A549 (cell line): ENCODE measurements at regions not wholly inside any gene's neighbourhood (a gene's known extent, or its start where the extent isn't known, plus 50 kb on each side); places are given as distances from the start of the nearest gene placed in this dataset.

Experiments
- BHLHE40 ChIP-seq: IDR thresholded peaks from 2 replicates; pipeline ENCODE4 v1.6.1; 2012; ENCODE audit warnings: low read depth, low read length, inconsistent platforms
- CHD2 ChIP-seq: fragments of 150-350 bp; IDR thresholded peaks from 2 replicates; pipeline ENCODE4 v1.6.1; 2014; ENCODE audit warnings: low read length; ENCODE audit not compliant: partially characterized antibody
- CTCF ChIP-seq: fragments of >200 bp; sonication (Bioruptor Twin); formaldehyde crosslinking; IDR thresholded peaks from 3 replicates; pipeline ENCODE4 v1.5.1; 2016
- EHMT2 ChIP-seq: fragments of 200-600 bp; sonication (generic); IDR thresholded peaks from 2 replicates; pipeline ENCODE4 v1.6.1; 2016; ENCODE audit warnings: antibody characterized with exemption, low read depth, mild to moderate bottlenecking, moderate library complexity
- JUN ChIP-seq, 2 experiments: fragments of >200 bp; sonication (Bioruptor Twin); formaldehyde crosslinking; IDR thresholded peaks; 2 replicates in 1 of 2; 3 replicates in 1 of 2; pipeline ENCODE4 v1.6.1; 2016 to 2017
- MAFK ChIP-seq: fragments of 450-650 bp; IDR thresholded peaks from 2 replicates; pipeline ENCODE4 v1.6.1; 2014; ENCODE audit not compliant: partially characterized antibody
- POLR2A ChIP-seq: IDR thresholded peaks from 2 replicates; pipeline ENCODE4 v1.6.1; 2012; ENCODE audit warnings: mild to moderate bottlenecking, low read length
- RCOR1 ChIP-seq: fragments of 150-350 bp; IDR thresholded peaks from 2 replicates; pipeline ENCODE4 v1.6.1; 2014; ENCODE audit warnings: antibody characterized with exemption, low read length, low read depth
- TP53 ChIP-seq: fragments of 250-450 bp; sonication (Bioruptor Pico); IDR thresholded peaks from 2 replicates; pipeline ENCODE4 v1.5.0; 2021; ENCODE audit warnings: mild to moderate bottlenecking, moderate library complexity
- USF2 ChIP-seq: fragments of 450-650 bp; IDR thresholded peaks from 2 replicates; pipeline ENCODE4 v1.6.1; 2014; ENCODE audit warnings: antibody characterized with exemption

GRCh38 chr18:79606621-79607331 lies 72.8 kb upstream of the CTDP1 start:
- TF ChIP-seq CTCF (no peak), RCOR1 (no peak), USF2 (no peak), MAFK (no peak), EHMT2 (no peak), POLR2A (no peak), CHD2 (no peak), TP53 (no peak), JUN (IDR thresholded peaks at IDR 0.05) (no peak), BHLHE40 (no peak)
